HEK293 (cell line): ENCODE measurements at regions not wholly inside any gene's neighbourhood (a gene's known extent, or its start where the extent isn't known, plus 50 kb on each side); places are given as distances from the start of the nearest gene placed in this dataset.
"Not testable (repeated sequence)": the region's sequence is repeated elsewhere in the genome, so short reads cannot be mapped to it uniquely, and the experiment has no call there.

ENCODE experiments used
- TCF7L2 ChIP-seq: IDR thresholded peaks from 2 replicates; pipeline ENCODE4 v1.6.1; 2011; ENCODE audit warnings: low read depth, mild to moderate bottlenecking, inconsistent platforms, low read length, moderate library complexity, borderline replicate concordance
- ZNF76 ChIP-seq: fragments of 450-650 bp; formaldehyde crosslinking; IDR thresholded peaks from 2 replicates; pipeline ENCODE4; 2016; ENCODE audit warnings: low read depth, missing biosample characterization, missing genetic modification characterization, borderline replicate concordance
- TF ChIP-seq, protein P1 (sequence below): fragments of 450-650 bp; formaldehyde crosslinking; IDR thresholded peaks from 2 replicates; pipeline ENCODE4 v1.5.1; 2016; ENCODE audit warnings: missing biosample characterization, missing genetic modification characterization, borderline replicate concordance

DNA sequence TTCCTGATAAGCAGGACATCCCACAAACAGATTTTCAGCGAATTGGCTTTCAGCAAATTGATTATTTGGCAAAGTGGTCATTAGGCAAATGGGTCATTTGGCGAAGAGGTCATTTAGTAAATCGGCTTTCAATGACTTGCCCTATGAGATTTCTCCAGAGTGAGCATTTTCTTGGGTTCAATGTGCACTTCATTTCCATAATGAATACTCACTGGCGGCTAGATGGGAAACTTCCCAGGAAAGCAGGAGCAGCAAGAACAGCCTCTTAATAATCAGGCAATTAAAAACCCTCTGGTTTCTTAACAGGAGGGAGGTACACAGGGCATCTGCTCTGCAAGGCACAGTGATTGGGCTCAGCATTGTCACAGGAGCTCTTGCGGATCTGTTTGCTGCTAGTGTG lies 51.5 kb upstream of the DEFB108B start:
- TF ChIP-seq, protein P1, sequence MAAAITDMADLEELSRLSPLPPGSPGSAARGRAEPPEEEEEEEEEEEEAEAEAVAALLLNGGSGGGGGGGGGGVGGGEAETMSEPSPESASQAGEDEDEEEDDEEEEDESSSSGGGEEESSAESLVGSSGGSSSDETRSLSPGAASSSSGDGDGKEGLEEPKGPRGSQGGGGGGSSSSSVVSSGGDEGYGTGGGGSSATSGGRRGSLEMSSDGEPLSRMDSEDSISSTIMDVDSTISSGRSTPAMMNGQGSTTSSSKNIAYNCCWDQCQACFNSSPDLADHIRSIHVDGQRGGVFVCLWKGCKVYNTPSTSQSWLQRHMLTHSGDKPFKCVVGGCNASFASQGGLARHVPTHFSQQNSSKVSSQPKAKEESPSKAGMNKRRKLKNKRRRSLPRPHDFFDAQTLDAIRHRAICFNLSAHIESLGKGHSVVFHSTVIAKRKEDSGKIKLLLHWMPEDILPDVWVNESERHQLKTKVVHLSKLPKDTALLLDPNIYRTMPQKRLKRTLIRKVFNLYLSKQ (tag by site-specific recombination), result not testable (repeated sequence)
- not testable (repeated sequence) for TF ChIP-seq ZNF76 (tag by site-specific recombination); TCF7L2
